Transverse colon (tissue), 4 donors: ENCODE measurements at regions not wholly inside any gene's neighbourhood (a gene's known extent, or its start where the extent isn't known, plus 50 kb on each side); places are given as distances from the start of the nearest gene placed in this dataset.

Experiments
- CTCF ChIP-seq, 5 experiments: fragments of 200-600 bp in 3 of 5; fragments of 450-650 bp in 2 of 5; sonication (generic) in 3 of 5; IDR thresholded peaks; 1 replicate in 2 of 5; 2 replicates in 3 of 5; pipeline ENCODE4 v1.5.1; 2016 to 2017; ENCODE audit warnings: antibody characterized with exemption in 5 of 5, inconsistent platforms in 3 of 5, mild to moderate bottlenecking in 2 of 5, moderate library complexity in 1 of 5
- POLR2AphosphoS5 ChIP-seq, 3 donors: sonication (generic); formaldehyde crosslinking; IDR thresholded peaks; one replicate each; pipeline ENCODE4 v1.6.1; 2016; ENCODE audit warnings: antibody characterized with exemption in 3 of 3

DNA sequence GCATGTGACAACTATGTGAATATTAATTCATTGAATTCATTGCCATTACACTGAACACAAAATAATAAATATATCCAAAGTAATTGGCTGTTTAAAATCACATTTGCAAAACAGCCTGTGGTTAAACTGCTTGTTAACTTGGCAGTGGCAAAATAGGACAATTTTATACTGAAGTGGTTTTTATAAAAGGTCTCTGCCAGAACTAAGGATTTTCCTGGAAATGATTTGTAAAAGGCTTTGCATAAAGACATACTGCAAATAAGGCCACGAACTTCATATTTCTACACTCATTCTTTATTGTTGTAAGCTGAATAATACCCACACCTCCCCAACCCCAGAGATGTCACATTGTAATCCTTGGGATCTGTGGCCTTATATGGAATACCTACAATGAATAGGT lies 370.3 kb upstream of the RGMB start:
- no peak for TF ChIP-seq CTCF (IDR thresholded peaks at IDR 0.05)
- TF ChIP-seq POLR2AphosphoS5 (IDR thresholded peaks at IDR 0.05) = no peak
